ENCODE measurements at regions not wholly inside any gene's neighbourhood (a gene's known extent, or its start where the extent isn't known, plus 50 kb on each side); places are given as distances from the start of the nearest gene placed in this dataset.

DNA sequence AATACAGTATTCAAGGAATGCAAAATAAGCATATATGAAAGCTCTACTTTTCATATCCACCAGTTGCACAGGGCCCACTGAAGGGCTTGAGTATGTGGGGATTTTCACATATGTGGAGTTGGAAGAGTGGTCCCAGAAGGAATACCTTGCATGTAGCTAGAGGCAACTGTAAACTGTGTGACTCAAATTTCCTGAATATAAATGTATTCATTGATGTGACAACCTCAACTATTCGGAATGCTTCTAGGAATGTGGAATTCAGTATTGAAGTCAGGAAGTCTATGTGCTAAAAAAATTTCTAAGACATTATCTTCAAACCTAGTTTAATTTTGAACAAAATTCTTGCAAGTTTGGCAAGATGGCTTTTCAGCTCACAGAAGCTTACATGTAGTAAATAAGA, 695.5 kb upstream of the SEMA3D start:
- H3K9me3 Mint-ChIP-seq, result no peaks in the 10 kb centered on the region
- H3K36me3 Mint-ChIP-seq, result no peaks in the 10 kb centered on the region
- no peaks in the 10 kb centered on the region for H3K27me3 Mint-ChIP-seq
- no peak overlapping the region for H3K4me3 Mint-ChIP-seq
- H3K4me1 Mint-ChIP-seq, result no peaks in the 10 kb centered on the region
- no peak overlapping the region for H3K27ac Mint-ChIP-seq
- DNase-seq, result no peak

DNA sequence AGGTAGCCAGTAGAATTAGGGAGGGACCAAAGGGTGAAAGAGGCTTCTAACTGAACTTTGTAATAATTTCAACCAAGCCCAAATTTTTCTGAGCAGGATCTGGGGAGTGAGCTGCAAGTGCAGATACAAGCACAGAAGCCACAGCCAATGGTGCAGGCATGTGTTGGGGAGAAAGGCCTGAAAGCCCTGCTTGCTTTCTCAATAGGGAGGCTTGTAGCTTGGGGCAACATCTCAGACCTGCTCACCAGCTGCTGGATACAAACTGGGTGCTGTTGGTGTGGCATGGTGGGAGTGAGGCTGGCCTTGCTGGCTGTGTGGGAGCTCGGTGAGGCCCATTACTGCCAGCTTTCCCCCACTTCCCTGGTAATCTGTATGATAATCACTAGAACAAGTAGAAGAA, 688.5 kb upstream of the SEMA3D start:
- DNase-seq, result no peak
- no peaks in the 10 kb centered on the region for H3K27me3 Mint-ChIP-seq
- H3K4me3 Mint-ChIP-seq, result no peak overlapping the region
- no peak overlapping the region for H3K27ac Mint-ChIP-seq
- no peaks in the 10 kb centered on the region for H3K36me3 Mint-ChIP-seq
- H3K9me3 Mint-ChIP-seq, result peaks cover 4% of the 10 kb centered on the region
- no peaks in the 10 kb centered on the region for H3K4me1 Mint-ChIP-seq

DNA sequence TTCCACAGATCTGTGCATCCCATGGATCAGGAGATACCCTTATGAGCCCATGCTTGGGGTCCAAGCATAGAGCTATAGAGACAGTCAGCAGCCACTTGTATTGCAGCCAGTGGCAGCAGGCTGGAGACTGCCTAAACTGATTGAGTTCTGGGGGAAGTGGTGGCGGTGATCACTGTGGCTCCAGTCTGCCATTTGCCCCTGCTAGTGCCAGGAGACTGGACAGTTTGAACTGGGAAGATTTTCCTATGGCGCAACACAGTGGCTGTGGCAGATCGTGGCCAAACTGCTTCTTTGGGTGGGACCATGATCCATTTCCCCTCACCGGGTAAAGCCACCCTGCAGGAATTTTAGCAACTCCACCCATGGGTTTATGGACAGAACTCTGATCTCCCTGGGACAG, 679.7 kb upstream of the SEMA3D start:
- H3K4me3 Mint-ChIP-seq, result no peak overlapping the region
- no peak for DNase-seq
- peaks cover 15% of the 10 kb centered on the region for H3K9me3 Mint-ChIP-seq
- no peak overlapping the region for H3K27ac Mint-ChIP-seq
- H3K36me3 Mint-ChIP-seq, result no peaks in the 10 kb centered on the region
- no peaks in the 10 kb centered on the region for H3K27me3 Mint-ChIP-seq
- H3K4me1 Mint-ChIP-seq, result no peaks in the 10 kb centered on the region

- H3K36me3 Mint-ChIP-seq, result no peaks in the 10 kb centered on the region
- DNase-seq, result no peak
- no peaks in the 10 kb centered on the region for H3K4me1 Mint-ChIP-seq
- no peak overlapping the region for H3K4me3 Mint-ChIP-seq
- H3K27ac Mint-ChIP-seq, result no peak overlapping the region
- H3K27me3 Mint-ChIP-seq, result no peaks in the 10 kb centered on the region
- no peaks in the 10 kb centered on the region for H3K9me3 Mint-ChIP-seq
Observed at GRCh38 chr7:85851571-85852193, 664.8 kb upstream of the SEMA3D start.

- Mint-ChIP-seq H3K9me3 (no peaks in the 10 kb centered on the region), H3K4me1 (no peaks in the 10 kb centered on the region), H3K4me3 (no peak overlapping the region), H3K27me3 (no peaks in the 10 kb centered on the region), H3K36me3 (no peaks in the 10 kb centered on the region), H3K27ac (no peak overlapping the region)
- DNase-seq, result no peak
Observed at GRCh38 chr7:85850381-85850780, 663.5 kb upstream of the SEMA3D start.

DNA sequence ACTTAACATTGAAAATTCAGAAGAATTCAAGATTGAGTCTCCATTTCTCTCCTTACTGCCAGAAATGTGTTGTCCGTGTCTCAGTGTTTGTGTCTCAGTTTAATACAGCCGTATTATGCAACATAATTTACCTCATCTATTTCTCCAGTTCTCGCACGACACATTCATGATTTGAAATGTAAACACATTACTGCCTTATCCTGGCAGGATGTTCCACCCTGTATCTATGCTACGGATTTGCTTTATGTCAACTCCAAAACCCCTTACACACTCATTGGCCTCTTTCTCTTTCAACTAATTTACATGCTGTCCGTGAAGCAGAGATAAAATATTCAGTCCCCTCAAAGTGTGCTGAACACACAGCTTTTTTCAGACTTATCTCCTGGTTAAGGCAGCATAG, 653.7 kb upstream of the SEMA3D start:
- Mint-ChIP-seq H3K27ac (no peak overlapping the region), H3K27me3 (no peaks in the 10 kb centered on the region), H3K4me1 (no peaks in the 10 kb centered on the region), H3K4me3 (no peak overlapping the region), H3K36me3 (no peaks in the 10 kb centered on the region), H3K9me3 (peaks cover 3% of the 10 kb centered on the region)
- DNase-seq, result no peak

DNA sequence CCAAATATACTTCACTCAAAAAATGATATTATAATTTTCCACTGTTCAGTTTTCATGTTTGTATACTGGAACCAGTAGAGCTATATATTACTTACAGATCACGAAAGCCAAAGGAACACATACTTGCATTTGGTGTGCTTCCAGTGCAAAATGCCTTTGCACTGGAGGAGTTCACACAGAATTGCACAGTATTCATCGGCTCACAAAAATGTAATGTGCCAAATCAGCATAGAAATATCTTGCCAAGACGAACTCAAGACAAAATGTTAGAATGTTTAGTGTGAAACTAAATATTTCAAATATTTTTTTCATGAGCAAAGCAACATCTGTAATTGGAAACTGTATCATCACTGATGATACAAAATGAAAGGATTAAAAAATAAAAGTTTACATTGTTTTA, 646.2 kb upstream of the SEMA3D start:
- Mint-ChIP-seq H3K27ac (no peak overlapping the region), H3K27me3 (no peaks in the 10 kb centered on the region), H3K4me1 (no peaks in the 10 kb centered on the region)

GRCh38 chr7:85830982-85831381, 644.1 kb upstream of the SEMA3D start:
- H3K9me3 Mint-ChIP-seq, result no peaks in the 10 kb centered on the region
- no peaks in the 10 kb centered on the region for H3K36me3 Mint-ChIP-seq
- no peak overlapping the region for H3K27ac Mint-ChIP-seq
- no peak for DNase-seq
- no peaks in the 10 kb centered on the region for H3K4me1 Mint-ChIP-seq
- H3K4me3 Mint-ChIP-seq, result no peak overlapping the region
- H3K27me3 Mint-ChIP-seq, result no peaks in the 10 kb centered on the region

More for the DNA sequence above, 646.2 kb upstream of the SEMA3D start:
- no peaks in the 10 kb centered on the region for H3K9me3 Mint-ChIP-seq
- no peak overlapping the region for H3K4me3 Mint-ChIP-seq
- H3K36me3 Mint-ChIP-seq, result no peaks in the 10 kb centered on the region
- no peak for DNase-seq

- H3K9me3 Mint-ChIP-seq, result no peaks in the 10 kb centered on the region
- no peaks in the 10 kb centered on the region for H3K4me1 Mint-ChIP-seq
- no peak overlapping the region for H3K27ac Mint-ChIP-seq
- no peaks in the 10 kb centered on the region for H3K36me3 Mint-ChIP-seq
- no peak for DNase-seq
- no peak overlapping the region for H3K4me3 Mint-ChIP-seq
- no peaks in the 10 kb centered on the region for H3K27me3 Mint-ChIP-seq
Observed at GRCh38 chr7:85829817-85830432, 643.1 kb upstream of the SEMA3D start.

DNA sequence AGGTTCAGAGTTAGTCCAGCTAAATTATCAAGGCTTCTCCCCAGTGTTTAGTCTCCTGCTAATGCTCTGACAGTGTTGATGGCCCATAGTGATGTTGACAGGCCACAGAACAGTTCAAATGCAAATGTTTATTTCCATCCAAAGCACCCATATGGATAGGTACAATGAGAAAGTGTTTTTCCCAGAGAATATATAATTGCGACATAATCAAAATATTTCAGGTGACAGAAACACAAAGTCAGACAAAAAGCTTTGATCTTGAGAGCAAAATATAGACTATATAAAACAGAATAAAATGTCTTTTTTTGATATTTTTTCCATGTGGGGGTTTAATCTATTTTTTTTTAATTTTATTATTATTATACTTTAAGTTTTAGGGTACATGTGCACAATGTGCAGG, 642.3 kb upstream of the SEMA3D start:
- no peaks in the 10 kb centered on the region for H3K27me3 Mint-ChIP-seq
- H3K4me3 Mint-ChIP-seq, result no peak overlapping the region
- H3K4me1 Mint-ChIP-seq, result no peaks in the 10 kb centered on the region
- H3K9me3 Mint-ChIP-seq, result no peaks in the 10 kb centered on the region
- no peak overlapping the region for H3K27ac Mint-ChIP-seq
- H3K36me3 Mint-ChIP-seq, result no peaks in the 10 kb centered on the region
- no peak for DNase-seq

- Mint-ChIP-seq H3K4me1 (no peaks in the 10 kb centered on the region), H3K9me3 (no peaks in the 10 kb centered on the region), H3K4me3 (no peak overlapping the region), H3K27ac (no peak overlapping the region), H3K36me3 (no peaks in the 10 kb centered on the region), H3K27me3 (no peaks in the 10 kb centered on the region)
- DNase-seq, result no peak
Observed at GRCh38 chr7:85828614-85829013, 641.8 kb upstream of the SEMA3D start.

DNA sequence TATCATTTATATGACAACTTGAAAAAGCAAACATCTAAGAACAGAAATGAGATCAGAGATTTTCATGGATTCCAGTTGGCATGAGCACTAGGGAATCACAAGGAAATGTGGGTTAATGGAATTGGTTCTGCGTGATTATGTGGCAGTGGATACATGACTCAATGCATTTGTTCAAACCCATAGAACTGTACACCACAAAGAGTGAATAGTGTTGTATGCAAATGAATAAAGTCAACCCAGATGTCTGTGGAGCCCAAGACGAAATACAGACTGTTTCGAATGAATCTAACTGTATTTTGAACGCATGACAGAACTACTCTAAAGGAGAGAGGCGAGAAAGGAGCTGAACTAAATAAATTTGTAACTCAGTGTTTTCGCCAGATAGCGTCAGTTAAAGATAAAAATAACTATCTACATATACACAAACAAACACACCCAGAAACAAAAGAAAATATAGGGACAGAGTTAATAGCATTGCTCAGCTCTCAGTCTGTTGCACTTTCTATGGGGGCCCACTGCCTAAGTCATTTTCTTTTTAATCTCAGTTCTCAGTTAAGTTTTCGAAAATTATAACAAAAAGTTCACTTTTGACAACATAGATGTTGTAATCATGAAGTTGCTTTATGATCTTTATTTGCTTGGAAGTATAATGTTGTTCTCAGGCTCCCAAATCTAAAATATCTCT, 636.7 kb upstream of the SEMA3D start:
- Mint-ChIP-seq H3K4me1 (no peaks in the 10 kb centered on the region), H3K9me3 (peaks cover 2% of the 10 kb centered on the region), H3K27ac (no peak overlapping the region), H3K4me3 (no peak overlapping the region), H3K36me3 (no peaks in the 10 kb centered on the region), H3K27me3 (no peaks in the 10 kb centered on the region)
- DNase-seq, result no peak

DNA sequence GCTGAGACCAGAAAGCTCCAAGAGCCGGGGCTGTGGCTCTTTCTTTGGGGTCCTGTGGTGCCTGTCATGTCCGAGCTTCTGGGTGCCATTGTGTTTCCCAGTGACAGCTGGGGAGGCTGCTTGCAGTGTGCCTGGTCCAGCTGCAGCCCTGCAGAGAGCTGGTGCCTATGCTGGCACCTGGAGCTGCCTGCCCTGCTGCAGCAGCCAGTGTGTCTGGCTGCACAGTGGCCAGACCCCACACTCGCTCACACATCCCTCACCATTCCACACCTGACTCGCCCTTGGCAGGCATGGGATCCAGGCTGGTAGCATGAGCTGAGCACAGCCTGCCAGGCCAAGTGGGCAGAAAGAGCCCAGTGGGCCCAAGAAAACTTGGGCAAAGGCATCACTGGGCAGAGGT, 635.1 kb upstream of the SEMA3D start:
- no peaks in the 10 kb centered on the region for H3K4me1 Mint-ChIP-seq
- H3K4me3 Mint-ChIP-seq, result no peak overlapping the region
- peaks cover 2% of the 10 kb centered on the region for H3K9me3 Mint-ChIP-seq
- DNase-seq, result no peak
- no peaks in the 10 kb centered on the region for H3K36me3 Mint-ChIP-seq
- H3K27me3 Mint-ChIP-seq, result no peaks in the 10 kb centered on the region
- H3K27ac Mint-ChIP-seq, result no peak overlapping the region

DNA sequence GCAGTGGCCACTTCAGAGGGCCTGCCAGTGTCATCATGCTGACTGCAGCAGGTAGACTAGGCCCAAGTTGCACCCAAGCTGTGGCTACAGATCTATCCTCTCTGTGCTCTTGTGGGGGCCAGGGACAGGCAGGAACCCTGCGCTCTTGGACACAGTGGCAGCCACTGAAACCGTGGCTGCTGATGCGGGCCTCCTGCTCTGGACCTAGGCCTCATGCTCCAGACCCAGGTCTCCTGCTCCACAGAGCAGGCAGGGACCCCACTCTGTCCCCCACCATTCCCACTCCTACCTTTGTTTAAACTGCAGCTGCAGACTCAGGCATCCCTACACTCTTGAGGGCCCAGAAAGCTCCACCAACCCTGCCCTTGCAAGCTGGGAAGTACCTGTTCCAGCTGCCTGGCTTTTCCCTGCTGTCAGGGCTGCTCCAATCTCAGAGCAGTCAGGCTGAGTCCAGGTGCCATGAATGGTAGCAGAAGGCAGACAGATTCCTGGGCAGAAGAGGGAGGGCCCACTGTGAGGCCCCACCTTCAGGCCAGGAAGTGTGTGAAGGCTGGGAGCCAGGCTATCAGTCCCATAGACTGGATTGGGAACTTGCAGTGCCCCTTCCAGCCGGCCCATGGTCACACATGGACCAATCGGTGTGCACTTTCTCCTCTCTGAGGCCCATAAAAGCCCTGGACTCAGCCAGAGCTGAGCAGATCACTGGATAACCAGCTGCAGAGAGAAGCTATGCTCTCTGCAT, 634.0 kb upstream of the SEMA3D start:
- Mint-ChIP-seq H3K4me1 (no peaks in the 10 kb centered on the region), H3K36me3 (no peaks in the 10 kb centered on the region), H3K4me3 (no peak overlapping the region), H3K27ac (no peak overlapping the region), H3K27me3 (no peaks in the 10 kb centered on the region), H3K9me3 (peaks cover 2% of the 10 kb centered on the region)
- no peak for DNase-seq

- H3K27me3 Mint-ChIP-seq, result no peaks in the 10 kb centered on the region
- H3K9me3 Mint-ChIP-seq, result no peaks in the 10 kb centered on the region
- no peak overlapping the region for H3K4me3 Mint-ChIP-seq
- H3K4me1 Mint-ChIP-seq, result no peaks in the 10 kb centered on the region
- H3K36me3 Mint-ChIP-seq, result no peaks in the 10 kb centered on the region
- H3K27ac Mint-ChIP-seq, result no peak overlapping the region
- DNase-seq, result no peak
Observed at GRCh38 chr7:85815526-85815925, 628.7 kb upstream of the SEMA3D start.
